ENCODE measurements at regions not wholly inside any gene's neighbourhood (a gene's known extent, or its start where the extent isn't known, plus 50 kb on each side); places are given as distances from the start of the nearest gene placed in this dataset.

GRCh38 chr22:49614966-49615965 is 212.4 kb downstream of the BRD1 start:
- WGBS, 2 donors = 92 to 94% methylated on average over 21 to 32 of the region's 77 CpGs
- H3K27me3 ChIP-seq = peaks cover 0 to 10% (median 0%) of the 10 kb centered on the region in 4 donors

GRCh38 chr22:49613511-49614270 is 214.0 kb downstream of the BRD1 start:
- Histone ChIP-seq H3K27ac (no peak overlapping the region), H3K27me3 (no peaks in the 10 kb centered on the region), H3K4me3 (no peak overlapping the region), H3K4me1 (no peaks in the 10 kb centered on the region), H3K9me3 (peaks cover 0 to 7% (median 4%) of the 10 kb centered on the region in 3 donors), H3K36me3 (no peaks in the 10 kb centered on the region)
- no peak for DNase-seq
- TF ChIP-seq POLR2A (IDR thresholded peaks at IDR 0.05) (no peak), CTCF (IDR thresholded peaks at IDR 0.05) (no peak)
- intact Hi-C loops (cut with DNase I) = no loop called here
- WGBS, 2 donors = 81 to 85% methylated on average over 14 to 15 of the region's 18 CpGs

More at GRCh38 chr22:49614966-49615965, 212.4 kb downstream of the BRD1 start:
- no peaks in the 10 kb centered on the region for H3K4me1 ChIP-seq
- DNase-seq = no peak
- H3K4me3 ChIP-seq = no peak overlapping the region
- no peak overlapping the region for H3K27ac ChIP-seq
- H3K36me3 ChIP-seq = no peaks in the 10 kb centered on the region
- intact Hi-C loops (cut with DNase I) = no loop called here
- peaks cover 0 to 7% (median 4%) of the 10 kb centered on the region in 3 donors for H3K9me3 ChIP-seq
- no peak for TF ChIP-seq CTCF (IDR thresholded peaks at IDR 0.05)
- TF ChIP-seq POLR2A (IDR thresholded peaks at IDR 0.05) = no peak

GRCh38 chr22:49613108-49613507 is 214.6 kb downstream of the BRD1 start:
- no peak for TF ChIP-seq CTCF (IDR thresholded peaks at IDR 0.05)
- TF ChIP-seq POLR2A (IDR thresholded peaks at IDR 0.05) = no peak
- DNase-seq = no peak
- no peaks in the 10 kb centered on the region for H3K27me3 ChIP-seq
- 87 to 98% methylated on average over 5 of the region's 5 CpGs for WGBS, 2 donors
- intact Hi-C loops (cut with DNase I) = no loop called here
- peaks cover 0 to 7% (median 4%) of the 10 kb centered on the region in 3 donors for H3K9me3 ChIP-seq
- H3K27ac ChIP-seq = no peak overlapping the region
- H3K4me3 ChIP-seq = no peak overlapping the region
- H3K4me1 ChIP-seq = no peaks in the 10 kb centered on the region
- H3K36me3 ChIP-seq = no peaks in the 10 kb centered on the region

DNA sequence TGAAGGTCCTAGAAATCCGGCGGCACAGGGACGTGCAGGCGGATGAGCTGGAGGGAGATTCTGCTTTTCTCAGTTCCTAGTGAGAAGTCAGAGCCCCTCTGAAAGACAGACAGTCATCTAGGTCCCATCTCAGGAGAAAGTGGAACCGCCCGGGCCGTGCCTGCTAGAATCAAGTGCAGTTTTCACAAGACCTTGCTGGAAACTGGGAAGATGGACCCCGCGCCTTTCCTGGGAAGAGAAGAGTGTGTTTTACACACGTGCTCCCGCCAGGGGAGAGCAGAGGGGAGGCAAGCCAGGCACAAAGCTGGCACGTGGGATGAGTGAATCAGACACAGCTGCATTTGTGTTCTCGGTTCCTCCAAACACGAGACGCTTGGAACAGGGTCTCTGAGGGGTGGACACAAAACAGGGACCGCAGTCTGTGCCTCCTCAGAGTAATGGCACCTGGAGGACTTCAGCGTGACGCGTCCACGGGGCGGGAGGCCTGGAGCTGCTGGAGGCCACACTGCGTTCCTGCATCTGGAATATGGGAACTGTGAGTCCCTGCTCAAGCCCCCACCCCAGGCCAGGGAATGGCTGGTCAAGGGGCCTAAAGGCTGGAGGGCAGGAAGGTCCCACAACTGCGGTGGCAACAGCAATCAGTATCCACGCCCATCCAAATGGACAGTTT is 218.3 kb downstream of the BRD1 start:
- no peak for DNase-seq
- Histone ChIP-seq H3K4me3 (no peak overlapping the region), H3K27me3 (no peaks in the 10 kb centered on the region), H3K36me3 (no peaks in the 10 kb centered on the region), H3K4me1 (no peaks in the 10 kb centered on the region), H3K9me3 (peaks cover 0 to 25% (median 4%) of the 10 kb centered on the region in 3 donors), H3K27ac (no peak overlapping the region)
- TF ChIP-seq POLR2A (IDR thresholded peaks at IDR 0.05) = no peak
- TF ChIP-seq CTCF (IDR thresholded peaks at IDR 0.05) = no peak
- intact Hi-C loops (cut with DNase I) = no loop called here
- whole genome bisulfite sequencing, 2 donors = 75 to 77% methylated on average over 10 to 13 of the region's 24 CpGs

All from esophagus squamous epithelium (tissue), 5 donors.